Mucosa of descending colon (tissue), 3 donors: ENCODE measurements at regions not wholly inside any gene's neighbourhood (a gene's known extent, or its start where the extent isn't known, plus 50 kb on each side); places are given as distances from the start of the nearest gene placed in this dataset.
A peak's percentile ranks its signal among the peaks of the same experiment; 100 is the strongest.

ENCODE experiments used
- ATAC-seq: fragments of 200-7000 bp; cut with Tn5 transposase; one replicate; pipeline ENCODE4 v1.9.1; 2020; ENCODE audit warnings: mild to moderate bottlenecking, moderate library complexity
- DNase-seq, 3 donors: peaks; one replicate each; pipeline ENCODE4 v3.0.0-alpha.2; 2020
- H3K36me3 ChIP-seq: fragments of 200-600 bp; one replicate; pipeline ENCODE4 v1.8.0; 2021; ENCODE audit warnings: low read depth, mild to moderate bottlenecking
- H3K4me1 ChIP-seq: fragments of 200-600 bp; one replicate; pipeline ENCODE4 v1.8.0; 2021; ENCODE audit warnings: low read depth, mild to moderate bottlenecking
- H3K4me3 ChIP-seq: fragments of 200-600 bp; one replicate; pipeline ENCODE4 v1.8.0; 2021; ENCODE audit warnings: mild to moderate bottlenecking
- H3K9me3 ChIP-seq: fragments of 200-600 bp; one replicate; pipeline ENCODE4 v1.8.0; 2021; ENCODE audit warnings: mild to moderate bottlenecking
- CTCF ChIP-seq: fragments of 200-600 bp; IDR thresholded peaks from one replicate; pipeline ENCODE4 v1.8.0; 2022; ENCODE audit warnings: antibody characterized with exemption, mild to moderate bottlenecking
- intact Hi-C, 2 donors: fragments of 100-400 bp; cut with DNase I in 1 of 2; cut with micrococcal nuclease in 1 of 2; formaldehyde crosslinking; loops; one replicate each; pipeline versions ENCODE4 v1.11.0 to v1.11.1; 2022; cut with DNase I, micrococcal nuclease
- donor health status: DM: no; HTN: no; CAD: no; lungs with moderate emphysema.
- donor health status: DM: no; HTN: no; CAD: no.
- donor health status: DM: no; HTN: yes; CAD: no.

GRCh38 chr6:14704383-14705271 is 541.2 kb upstream of the JARID2 start:
- Histone ChIP-seq H3K9me3 (no peaks in the 10 kb centered on the region), H3K36me3 (no peaks in the 10 kb centered on the region), H3K4me1 (no peaks in the 10 kb centered on the region), H3K4me3 (no peak overlapping the region)
- TF ChIP-seq CTCF: no peak
- DNase-seq: no peak
- ATAC-seq: no peak
- intact Hi-C loops: no loop called here

- no peaks in the 10 kb centered on the region for H3K4me1 ChIP-seq
- TF ChIP-seq CTCF: no peak
- ATAC-seq: no peak
- DNase-seq: no peak
- H3K36me3 ChIP-seq: no peaks in the 10 kb centered on the region
- H3K4me3 ChIP-seq: no peak overlapping the region
- intact Hi-C loops: no loop called here
- H3K9me3 ChIP-seq: no peaks in the 10 kb centered on the region
Measured at GRCh38 chr6:14705841-14706377, 540.0 kb upstream of the JARID2 start.

GRCh38 chr6:14706378-14706929 is 539.4 kb upstream of the JARID2 start:
- H3K36me3 ChIP-seq: no peaks in the 10 kb centered on the region
- ATAC-seq (peak; percentile 78), DNase-seq (peak in 2 of 3 donors; percentile 24 to 64)
- no peaks in the 10 kb centered on the region for H3K9me3 ChIP-seq
- TF ChIP-seq CTCF: no peak
- intact Hi-C loops: no loop called here
- no peak overlapping the region for H3K4me3 ChIP-seq
- H3K4me1 ChIP-seq: no peaks in the 10 kb centered on the region

GRCh38 chr6:14707276-14707675 is 538.6 kb upstream of the JARID2 start:
- no peak overlapping the region for H3K4me3 ChIP-seq
- intact Hi-C loops: no loop called here

DNA sequence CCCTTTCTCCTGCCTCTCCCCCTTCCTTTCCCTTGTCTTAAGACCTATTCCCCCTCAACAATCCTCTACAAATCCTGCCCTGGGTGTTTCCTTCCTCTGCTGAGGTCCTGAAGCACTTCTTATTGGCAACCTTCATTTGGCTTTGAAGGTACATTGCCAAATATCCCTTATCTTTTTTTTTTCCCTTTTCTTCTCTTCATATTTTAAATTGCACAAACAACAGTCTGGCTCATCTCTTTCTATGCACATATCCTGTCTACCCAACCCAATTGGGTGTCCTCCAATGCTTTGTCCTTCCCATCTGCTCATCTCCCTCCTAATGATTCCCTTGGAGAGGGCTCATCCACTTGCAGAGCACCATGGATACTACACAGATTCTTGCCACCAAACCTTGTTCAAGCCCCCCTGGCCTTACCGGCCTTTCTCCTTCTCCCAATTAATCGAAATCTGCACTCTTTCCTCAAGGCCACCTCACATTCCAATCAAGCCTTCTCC is 537.9 kb upstream of the JARID2 start:
- H3K4me1 ChIP-seq: no peaks in the 10 kb centered on the region
- TF ChIP-seq CTCF: no peak
- no peak overlapping the region for H3K4me3 ChIP-seq
- H3K9me3 ChIP-seq: no peaks in the 10 kb centered on the region
- DNase-seq: no peak
- ATAC-seq: no peak
- no peaks in the 10 kb centered on the region for H3K36me3 ChIP-seq
- intact Hi-C loops: no loop called here

More at GRCh38 chr6:14707276-14707675, 538.6 kb upstream of the JARID2 start:
- no peak for TF ChIP-seq CTCF
- no peaks in the 10 kb centered on the region for H3K4me1 ChIP-seq
- DNase-seq (no peak), ATAC-seq (no peak)
- H3K36me3 ChIP-seq: no peaks in the 10 kb centered on the region
- no peaks in the 10 kb centered on the region for H3K9me3 ChIP-seq
